ENCODE measurements at regions not wholly inside any gene's neighbourhood (a gene's known extent, or its start where the extent isn't known, plus 50 kb on each side); places are given as distances from the start of the nearest gene placed in this dataset.
"Not testable (repeated sequence)": the region's sequence is repeated elsewhere in the genome, so short reads cannot be mapped to it uniquely, and the experiment has no call there.

GRCh38 chr6:921400-921799 lies 228.5 kb upstream of the EXOC2 start:
- DNase-seq, result no peak

DNA sequence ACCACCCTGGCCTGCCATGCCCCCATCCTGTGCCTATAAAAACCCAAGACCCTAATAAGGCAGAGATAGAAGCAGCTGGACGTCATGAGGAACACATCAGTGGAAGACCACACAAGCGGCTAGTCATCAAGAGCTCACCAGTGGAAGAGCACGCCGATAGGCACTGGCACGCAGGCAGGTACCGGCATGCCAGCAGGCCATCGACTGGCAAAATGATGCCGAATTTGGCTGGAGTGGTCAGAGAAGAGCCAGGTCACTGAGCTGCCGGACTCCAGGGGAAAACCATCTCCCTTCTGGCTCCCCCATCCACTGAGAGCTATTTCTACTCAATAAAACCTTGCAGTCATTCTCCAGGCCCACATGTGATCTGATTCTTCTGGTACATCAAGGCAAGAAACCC lies 227.6 kb upstream of the EXOC2 start:
- DNase-seq, result no peak

DNA sequence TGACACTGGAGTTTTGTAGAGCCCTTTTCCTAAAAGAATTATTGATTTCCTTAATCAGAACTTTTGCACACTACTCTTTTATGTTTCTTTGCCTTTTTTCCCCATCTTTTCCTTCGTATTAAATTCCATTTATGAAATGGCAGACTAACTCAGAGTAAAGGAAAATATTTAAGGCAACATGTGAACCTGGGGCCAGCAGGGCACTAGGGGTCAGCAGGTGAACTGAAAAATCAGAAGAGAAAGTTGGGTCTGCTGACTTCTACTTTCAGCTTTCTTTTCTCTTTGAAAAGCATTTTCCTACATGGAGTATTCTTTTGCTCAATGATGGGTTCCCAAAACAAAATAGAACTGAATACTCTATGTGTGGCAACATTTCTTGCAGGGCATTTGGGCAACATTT lies 226.6 kb upstream of the EXOC2 start:
- no peak for DNase-seq

DNA sequence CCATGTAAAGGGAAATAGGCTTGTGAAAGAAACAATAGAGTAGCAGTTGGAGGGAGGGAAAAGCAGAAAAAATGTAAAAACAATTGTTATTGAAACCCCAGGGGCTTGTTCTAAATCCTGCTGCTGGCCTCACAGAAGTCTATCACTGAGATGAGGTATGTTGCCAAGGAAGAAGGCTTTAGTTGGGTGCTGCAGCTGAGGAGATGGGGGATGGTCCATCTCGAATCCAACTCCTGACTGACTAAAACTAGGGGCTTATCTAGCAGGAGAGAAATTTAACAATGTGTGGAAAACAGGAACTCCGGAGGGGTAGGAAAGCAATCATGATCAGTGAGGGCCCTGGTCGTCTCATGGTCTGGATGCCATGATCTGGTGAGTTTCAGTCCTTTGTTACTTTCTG lies 225.0 kb upstream of the EXOC2 start:
- DNase-seq, result no peak

GRCh38 chr6:917296-917695 lies 224.4 kb upstream of the EXOC2 start:
- no peak for DNase-seq

DNA sequence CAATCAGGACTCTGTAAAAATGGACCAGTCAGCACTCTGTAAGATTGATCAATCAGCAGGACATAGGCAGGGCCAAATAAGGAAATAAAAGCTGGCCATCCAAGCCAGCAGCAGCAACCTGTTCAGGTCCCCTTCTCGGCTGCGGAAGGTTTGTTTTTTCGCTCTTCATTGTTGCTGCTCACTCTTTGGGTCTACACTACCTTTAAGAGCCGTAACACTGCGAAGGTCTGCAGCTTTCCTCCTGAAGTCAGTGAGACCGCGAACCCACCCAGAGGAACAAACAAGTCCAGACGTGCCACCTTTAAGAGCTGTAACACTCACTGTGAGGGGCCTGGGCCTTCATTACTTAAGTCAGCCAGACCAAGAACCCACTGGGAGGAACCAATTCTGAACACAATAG lies 223.2 kb upstream of the EXOC2 start:
- DNase-seq, result no peak

DNA sequence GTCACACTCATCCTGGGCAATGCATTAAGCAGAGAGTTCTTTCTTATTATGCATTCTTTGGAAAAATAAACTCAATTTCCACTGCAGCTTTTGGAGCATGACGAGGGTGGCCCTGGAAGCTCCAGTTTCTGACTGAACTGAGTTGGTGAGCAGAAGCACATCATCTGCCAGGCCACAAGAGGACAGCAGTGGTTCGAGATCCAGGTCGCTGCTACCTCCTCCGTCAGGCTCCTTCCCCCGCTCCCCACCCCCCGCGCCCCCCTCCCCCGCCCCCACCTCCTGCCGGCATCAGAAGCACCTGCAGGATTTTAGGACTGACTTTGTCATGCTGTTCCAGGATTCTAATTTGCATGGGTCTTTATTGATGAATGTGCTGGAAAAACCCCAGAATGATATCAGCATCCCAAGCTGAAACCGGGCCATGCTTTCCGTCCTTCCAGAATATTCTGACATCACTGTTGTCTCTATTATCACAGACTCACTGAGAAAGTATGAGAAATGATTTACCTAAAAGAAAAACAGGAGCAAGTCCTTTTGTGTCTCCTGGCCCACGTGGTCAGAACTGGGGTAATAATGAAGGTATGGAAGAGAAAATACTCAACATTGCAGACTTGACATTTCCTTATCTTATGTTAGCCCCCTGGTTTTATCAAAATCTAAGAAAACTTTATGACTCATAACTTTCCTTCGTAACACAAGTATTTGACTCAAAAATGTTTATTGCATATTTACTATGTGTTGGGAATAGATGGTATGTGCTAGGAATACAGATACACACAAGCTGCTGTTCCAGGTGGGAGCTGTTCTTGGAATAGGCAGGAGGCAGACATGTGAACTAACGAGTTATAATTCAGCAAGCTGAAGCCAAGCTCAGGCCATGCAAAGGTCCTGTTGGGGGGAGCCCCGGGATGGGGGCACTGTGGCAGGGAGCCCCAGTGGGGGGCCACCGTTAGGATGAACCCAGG lies 220.2 kb upstream of the EXOC2 start:
- DNase-seq, result no peak

- DNase-seq, result no peak
Measured at GRCh38 chr6:907928-908327, 215.0 kb upstream of the EXOC2 start.

DNA sequence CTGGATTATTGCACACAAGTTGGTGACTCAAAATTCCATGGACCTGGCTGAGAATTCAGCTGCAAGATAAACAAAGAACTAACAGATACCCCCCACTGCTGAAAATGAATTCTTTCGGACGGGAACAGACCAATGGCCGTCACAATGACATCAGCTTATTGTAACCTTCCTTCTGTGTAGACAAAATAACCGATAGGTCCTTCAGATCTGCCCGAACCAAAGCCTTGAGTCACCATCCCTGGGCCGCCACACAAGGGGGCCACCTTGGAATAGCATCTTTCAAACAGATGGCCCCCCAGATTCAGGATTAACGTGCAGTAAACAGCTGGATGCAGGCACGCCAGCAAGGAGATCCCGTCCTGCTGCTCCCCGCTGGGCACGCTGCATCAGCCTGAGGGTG lies 214.0 kb upstream of the EXOC2 start:
- DNase-seq, result no peak

- no peak for DNase-seq
Measured at GRCh38 chr6:905556-905955, 212.6 kb upstream of the EXOC2 start.

DNA sequence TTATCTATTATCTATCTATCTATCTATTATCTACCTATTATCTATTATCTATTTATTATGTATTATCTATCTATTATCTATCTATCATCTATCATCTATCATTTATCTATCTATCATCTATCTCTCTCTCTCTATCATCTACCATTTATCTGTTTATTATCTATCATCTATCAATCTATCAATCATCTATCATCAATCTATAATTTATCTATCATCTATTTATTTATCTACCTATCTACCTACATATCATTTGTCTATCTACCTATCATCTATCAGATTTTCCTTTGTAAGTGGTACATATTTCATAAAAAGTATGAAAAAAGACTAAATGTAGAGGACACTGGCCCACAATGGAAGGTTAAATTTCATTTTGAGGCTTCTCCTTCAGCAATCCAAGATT lies 212.1 kb upstream of the EXOC2 start:
- no peak for DNase-seq

DNA sequence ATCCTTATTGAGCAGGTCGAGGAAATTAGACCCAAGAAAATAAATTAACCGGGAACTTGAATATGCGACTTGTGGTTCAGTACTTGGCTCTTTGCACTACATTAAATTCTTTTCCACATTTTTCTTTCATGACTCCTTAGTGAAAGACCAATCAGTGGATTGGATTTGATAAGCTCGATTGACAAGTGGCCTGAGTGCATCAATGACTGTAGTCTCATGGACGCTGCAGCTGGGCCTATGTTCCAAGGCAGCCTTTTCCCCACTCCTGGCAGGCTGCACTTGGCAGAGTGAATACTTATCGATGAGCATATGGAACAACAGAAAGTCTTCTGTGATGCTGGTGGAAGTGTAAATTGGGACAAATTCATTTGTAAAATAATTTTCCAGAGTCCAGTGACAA lies 210.8 kb upstream of the EXOC2 start:
- no peak for DNase-seq

- DNase-seq, result no peak
Measured at GRCh38 chr6:901696-902460, 208.9 kb upstream of the EXOC2 start.

- DNase-seq, result no peak
Measured at GRCh38 chr6:900716-901605, 208.0 kb upstream of the EXOC2 start.

DNA sequence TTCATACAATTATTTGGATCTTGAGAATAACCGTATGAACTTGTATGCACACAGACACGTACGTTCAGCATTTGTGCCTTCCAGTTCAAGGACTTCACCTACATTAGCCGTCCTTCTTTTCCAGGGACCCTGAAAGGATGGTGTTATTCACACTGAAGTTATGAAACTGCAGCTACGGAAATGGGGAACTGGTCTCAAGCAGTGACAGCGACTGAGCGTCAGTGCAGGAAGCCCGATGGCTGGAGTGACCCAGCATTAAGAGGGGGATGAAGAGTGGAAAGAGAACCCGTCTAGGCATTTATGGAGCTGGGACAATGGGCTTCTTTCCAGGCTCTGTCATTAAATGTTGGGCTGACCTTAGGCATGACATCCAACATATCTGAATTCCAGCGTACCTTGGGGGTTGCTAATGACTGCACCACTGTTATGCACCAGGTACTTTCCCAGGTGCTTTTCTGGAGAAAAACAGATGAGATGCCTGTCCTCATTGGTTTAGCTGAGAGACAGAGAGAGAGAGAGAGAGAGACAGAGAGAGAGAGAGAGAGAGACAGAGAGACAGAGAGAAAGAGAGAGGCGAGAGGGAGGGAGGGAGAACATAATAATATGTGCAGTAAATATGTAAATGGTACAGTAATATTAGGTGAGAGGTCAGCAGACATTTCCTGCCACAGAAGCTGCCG lies 204.7 kb upstream of the EXOC2 start:
- DNase-seq, result no peak

- no peak for DNase-seq
Measured at GRCh38 chr6:894274-894673, 201.3 kb upstream of the EXOC2 start.

DNA sequence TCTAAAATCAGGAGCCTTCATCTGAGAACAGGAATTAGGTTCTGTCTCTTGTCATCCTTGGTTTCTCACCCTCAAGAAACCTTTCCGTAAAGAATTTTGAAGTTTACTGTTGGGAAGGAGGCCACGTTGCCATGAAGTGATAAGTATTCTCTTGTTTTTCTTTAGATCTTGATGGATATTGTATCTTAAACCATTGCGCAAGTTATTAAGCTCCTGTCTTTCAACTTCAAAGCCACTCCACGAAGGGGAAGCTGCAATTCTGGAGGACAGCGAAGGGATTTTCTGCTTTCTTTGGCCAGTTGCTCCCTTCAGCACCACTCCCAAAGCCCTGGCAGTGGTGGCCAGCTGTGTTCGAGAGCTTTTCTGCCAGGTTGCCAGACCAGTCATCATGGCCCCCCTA lies 198.1 kb upstream of the EXOC2 start:
- DNase-seq, result no peak

DNA sequence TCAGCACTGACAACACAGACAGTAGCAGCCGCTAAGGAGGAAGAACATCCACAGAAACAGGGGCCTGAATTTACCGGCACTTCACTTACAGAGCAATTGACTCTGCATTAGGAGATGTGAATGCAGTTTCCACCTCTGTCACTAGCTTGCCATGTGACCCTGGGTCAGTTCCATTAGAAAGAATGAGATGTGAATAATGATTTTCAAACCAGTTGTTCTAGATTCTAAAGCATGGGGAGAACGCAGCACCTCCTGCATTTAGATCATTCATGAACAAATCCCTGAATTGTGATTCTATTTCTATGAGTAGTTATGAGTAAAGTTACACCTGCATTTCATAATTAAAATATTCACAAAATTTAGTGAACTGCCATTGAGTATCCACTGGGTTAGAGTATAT lies 197.3 kb upstream of the EXOC2 start:
- DNase-seq, result no peak

- no peak for DNase-seq
Measured at GRCh38 chr6:887583-888235, 194.8 kb upstream of the EXOC2 start.

DNA sequence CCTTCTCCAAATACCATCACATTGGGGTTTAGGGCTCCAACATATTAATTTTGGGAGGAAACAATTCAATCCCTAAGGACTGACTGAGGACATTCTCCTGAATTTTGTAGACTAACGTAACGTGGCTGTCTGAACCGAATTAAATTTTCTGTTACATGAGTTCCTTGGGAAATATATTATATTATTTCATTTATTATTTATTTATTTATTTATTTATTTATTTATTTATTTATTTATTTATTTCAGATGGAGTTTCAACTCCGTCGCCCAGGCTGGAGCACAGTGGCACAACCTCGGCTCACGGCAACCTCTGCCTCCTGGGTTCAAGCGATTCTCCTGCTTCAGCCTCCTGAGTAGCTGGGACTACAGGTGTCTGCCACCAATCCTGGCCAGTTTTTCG lies 193.2 kb upstream of the EXOC2 start:
- not testable (repeated sequence) for DNase-seq

DNA sequence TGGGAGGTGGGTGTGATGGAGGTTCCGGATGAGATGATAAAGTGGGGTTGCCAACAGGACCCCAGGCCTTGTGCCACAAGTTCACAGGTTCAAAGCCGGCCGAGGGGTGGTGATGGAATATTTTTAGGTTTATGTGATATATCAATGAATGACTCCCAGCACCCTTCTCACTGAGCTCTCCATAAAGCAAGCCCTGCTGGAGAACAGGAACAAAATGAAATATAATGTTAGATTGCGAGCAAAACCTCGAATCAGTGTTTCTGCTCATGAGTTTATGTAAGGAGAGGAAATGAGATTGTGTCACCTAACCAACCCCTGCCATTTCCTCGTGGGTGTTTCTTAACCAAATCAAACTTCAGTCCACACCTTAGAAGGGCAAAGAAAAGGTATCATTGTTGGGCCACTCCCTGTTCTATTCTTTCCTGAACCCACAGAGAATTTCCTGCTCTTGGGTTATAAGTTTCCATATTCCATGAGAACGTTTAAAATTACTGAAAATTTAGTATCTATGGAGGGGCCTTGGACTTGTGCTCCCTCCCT lies 192.2 kb upstream of the EXOC2 start:
- no peak for DNase-seq

- DNase-seq, result no peak
Measured at GRCh38 chr6:884570-884969, 191.6 kb upstream of the EXOC2 start.
